Lower leg skin (tissue), 3 donors: ENCODE measurements at regions not wholly inside any gene's neighbourhood (a gene's known extent, or its start where the extent isn't known, plus 50 kb on each side); places are given as distances from the start of the nearest gene placed in this dataset.

Experiments
- CTCF ChIP-seq, 3 donors: fragments of 450-650 bp; IDR thresholded peaks; one replicate each; pipeline ENCODE4 v1.5.1; 2016; ENCODE audit warnings: antibody characterized with exemption in 3 of 3, mild to moderate bottlenecking in 3 of 3, moderate library complexity in 2 of 3
- POLR2A ChIP-seq, 2 donors: fragments of 450-650 bp; IDR thresholded peaks; one replicate each; pipeline ENCODE4 v1.6.1; 2016 to 2017; ENCODE audit warnings: antibody characterized with exemption in 2 of 2, mild to moderate bottlenecking in 1 of 2, moderate library complexity in 1 of 2

DNA sequence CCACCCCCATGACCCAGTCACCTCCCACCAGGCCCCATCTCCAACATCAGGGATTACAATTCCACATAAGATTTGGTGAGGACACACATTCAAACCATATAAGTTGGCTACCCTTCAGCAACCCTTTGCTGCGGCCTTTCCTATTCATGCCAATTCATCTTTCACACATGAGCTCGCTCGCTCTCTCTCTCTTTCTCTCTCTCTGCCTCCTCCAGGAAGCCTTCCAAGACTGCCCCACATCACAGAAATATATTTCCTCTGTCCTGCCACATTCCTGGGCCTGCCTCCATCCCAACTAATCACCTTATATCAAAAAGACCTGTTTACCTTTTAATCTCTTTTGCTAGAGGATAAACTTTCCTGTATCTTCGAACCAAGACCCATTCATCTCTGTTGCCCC is 188.9 kb downstream of the TTC32 start:
- no peak for TF ChIP-seq CTCF (IDR thresholded peaks at IDR 0.05)
- TF ChIP-seq POLR2A (IDR thresholded peaks at IDR 0.05): no peak
